Ovary (tissue), 7 donors: ENCODE measurements at regions not wholly inside any gene's neighbourhood (a gene's known extent, or its start where the extent isn't known, plus 50 kb on each side); places are given as distances from the start of the nearest gene placed in this dataset.
A peak's percentile ranks its signal among the peaks of the same experiment; 100 is the strongest.

Experiments
- DNase-seq, 5 donors: peaks; one replicate each; pipeline ENCODE4 v3.0.0-alpha.2; 2019 to 2020
- H3K27ac ChIP-seq, 2 donors: fragments of 200-600 bp; one replicate each; pipeline versions ENCODE4 v1.5.1 to v1.8.0; 2019 to 2022
- H3K27me3 ChIP-seq: fragments of 200-600 bp; one replicate; pipeline ENCODE4 v1.8.0; 2022
- H3K36me3 ChIP-seq: fragments of 200-600 bp; sonication (generic); one replicate; pipeline ENCODE4 v1.5.1; 2019
- H3K4me1 ChIP-seq: one replicate; pipeline ENCODE4 v1.8.1; 2013; ENCODE audit warnings: mild to moderate bottlenecking, moderate library complexity; ENCODE audit not compliant: insufficient read depth
- H3K4me3 ChIP-seq: fragments of 200-600 bp; sonication (generic); one replicate; pipeline ENCODE4 v1.5.1; 2017
- H3K9me3 ChIP-seq, 2 donors: fragments of 200-600 bp in 1 of 2; sonication (generic) in 1 of 2; one replicate each; pipeline versions ENCODE4 v1.5.1 to v1.8.1; 2013 to 2019; ENCODE audit warnings: mild to moderate bottlenecking in 1 of 2, moderate library complexity in 1 of 2
- CTCF ChIP-seq, 3 donors: fragments of 450-650 bp in 2 of 3; fragments of 200-600 bp in 1 of 3; IDR thresholded peaks; one replicate each; pipeline versions ENCODE4 v1.5.1 to v1.8.0; 2016 to 2022; ENCODE audit warnings: antibody characterized with exemption in 3 of 3, mild to moderate bottlenecking in 1 of 3
- EP300 ChIP-seq: sonication (generic); formaldehyde crosslinking; IDR thresholded peaks from one replicate; pipeline ENCODE4 v1.6.1; 2017; ENCODE audit warnings: antibody characterized with exemption
- POLR2A ChIP-seq: fragments of 450-650 bp; IDR thresholded peaks from one replicate; pipeline ENCODE4 v1.6.1; 2017; ENCODE audit warnings: antibody characterized with exemption, mild to moderate bottlenecking, moderate library complexity
- WGBS, 3 donors: extraction: QIAGEN DNeasy Blood & Tissue Kit in 1 of 3; methylation state at CpG; one replicate each; pipeline versions ENCODE4 v1.1.5 to v1.1.7; 2013 to 2017; 5-methylcytosine and 5-hydroxymethylcytosine counted together
- intact Hi-C, 4 donors: fragments of 100-400 bp; cut with DNase I; formaldehyde crosslinking; loops; one replicate each; pipeline versions ENCODE4 v1.11.0 to v1.15.1; 2022 to 2023
- donor health status: DM: no; HTN: no; CAD: no; lungs with moderate emphysema.
- donor health status: DM: no; HTN: no; CAD: no.
- donor health status: Bipolar disorder and iron deficiency.
- donor health status: DM: no; HTN: no; CAD: no.
- donor health status: DM: yes; HTN: yes; CAD: no.

GRCh38 chr5:158020555-158021418 is 161.8 kb upstream of the CLINT1 start:
- TF ChIP-seq POLR2A (no peak), CTCF (IDR thresholded peaks at IDR 0.05) (no peak), EP300 (no peak)
- intact Hi-C loops: loop anchor here in 1 of 4 donors (10.0 kb wide), 1 partner anchor 1084 kb away; no protein-coding TSS in a partner anchor
- WGBS, 3 donors: 78 to 88% (median 82%) methylated on average over 5 of the region's 5 CpGs
- no peaks in the 10 kb centered on the region for H3K9me3 ChIP-seq
- no peaks in the 10 kb centered on the region for H3K36me3 ChIP-seq
- DNase-seq: no peak
- no peak overlapping the region for H3K4me3 ChIP-seq
- H3K27me3 ChIP-seq: no peaks in the 10 kb centered on the region
- H3K4me1 ChIP-seq: peaks cover 1% of the 10 kb centered on the region
- no peak overlapping the region for H3K27ac ChIP-seq

GRCh38 chr5:158017469-158017868 is 158.5 kb upstream of the CLINT1 start:
- WGBS, 3 donors: 78 to 80% (median 80%) methylated on average over 2 of the region's 2 CpGs

GRCh38 chr5:158014372-158014771 is 155.4 kb upstream of the CLINT1 start:
- WGBS, 3 donors: 95 to 98% (median 96%) methylated on average over 1 of the region's 1 CpG
- Histone ChIP-seq H3K27me3 (no peaks in the 10 kb centered on the region), H3K36me3 (no peaks in the 10 kb centered on the region), H3K27ac (no peak overlapping the region), H3K4me1 (peaks cover 4% of the 10 kb centered on the region), H3K4me3 (no peak overlapping the region), H3K9me3 (no peaks in the 10 kb centered on the region)
- no peak for TF ChIP-seq CTCF (IDR thresholded peaks at IDR 0.05)
- TF ChIP-seq POLR2A: no peak
- no peak for TF ChIP-seq EP300
- intact Hi-C loops: no loop called here
- DNase-seq: no peak

More at GRCh38 chr5:158017469-158017868, 158.5 kb upstream of the CLINT1 start:
- no peaks in the 10 kb centered on the region for H3K36me3 ChIP-seq
- no peak for DNase-seq
- H3K27me3 ChIP-seq: no peaks in the 10 kb centered on the region
- H3K4me1 ChIP-seq: peaks cover 4% of the 10 kb centered on the region
- intact Hi-C loops: no loop called here
- H3K9me3 ChIP-seq: no peaks in the 10 kb centered on the region
- TF ChIP-seq CTCF (IDR thresholded peaks at IDR 0.05) (no peak), POLR2A (no peak), EP300 (no peak)
- H3K4me3 ChIP-seq: no peak overlapping the region
- H3K27ac ChIP-seq: no peak overlapping the region

- H3K9me3 ChIP-seq: no peaks in the 10 kb centered on the region
- intact Hi-C loops: no loop called here
- no peaks in the 10 kb centered on the region for H3K36me3 ChIP-seq
- 25 to 30% (median 25%) methylated on average over 6 of the region's 6 CpGs for WGBS, 3 donors
- no peak overlapping the region for H3K4me3 ChIP-seq
- TF ChIP-seq EP300 (no peak), POLR2A (no peak), CTCF (IDR thresholded peaks at IDR 0.05) (no peak)
- DNase-seq: peak in 3 of 5 donors; percentile 32 to 54 (median 46)
- no peaks in the 10 kb centered on the region for H3K27me3 ChIP-seq
- H3K4me1 ChIP-seq: peaks cover 4% of the 10 kb centered on the region
- H3K27ac ChIP-seq: no peak overlapping the region
Measured at GRCh38 chr5:158013939-158014338, 155.0 kb upstream of the CLINT1 start.
